ENCODE measurements at regions not wholly inside any gene's neighbourhood (a gene's known extent, or its start where the extent isn't known, plus 50 kb on each side); places are given as distances from the start of the nearest gene placed in this dataset.
"Not testable (repeated sequence)": the region's sequence is repeated elsewhere in the genome, so short reads cannot be mapped to it uniquely, and the experiment has no call there.

DNA sequence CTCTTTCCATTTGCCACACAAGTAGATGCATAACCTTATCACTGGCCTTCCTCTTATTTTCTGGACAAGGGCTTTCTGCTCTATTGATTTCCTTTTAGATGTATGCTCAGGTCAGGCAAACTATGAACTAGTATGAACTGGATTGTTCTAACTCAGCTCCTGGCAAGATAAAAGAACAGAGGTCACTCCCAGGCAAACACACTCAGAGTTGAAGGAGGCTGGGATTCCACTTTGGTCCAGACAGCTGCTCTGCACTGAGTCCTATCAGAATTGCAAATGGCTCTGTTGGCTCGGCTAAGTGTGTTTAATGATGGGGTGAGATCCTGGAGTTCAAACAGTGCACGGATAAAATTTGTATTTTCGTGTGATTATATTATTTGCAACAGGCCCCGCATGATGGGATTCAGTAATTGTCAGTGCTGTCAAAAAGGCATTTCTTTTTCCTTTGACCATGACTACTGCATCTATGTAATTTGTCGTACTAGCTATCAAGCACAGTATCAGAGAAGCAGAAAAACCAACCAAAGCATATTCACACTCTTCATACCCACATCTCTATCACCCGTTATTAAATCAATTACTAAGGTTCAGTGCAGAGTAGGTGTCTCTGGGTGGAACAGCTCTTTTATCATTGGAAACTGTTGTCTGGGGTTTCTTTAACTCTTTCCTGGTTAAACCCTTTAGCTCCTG is 288.1 kb upstream of the PRKCQ start:
- DNase-seq = peak in 1 of 2 experiments; percentile 17

DNA sequence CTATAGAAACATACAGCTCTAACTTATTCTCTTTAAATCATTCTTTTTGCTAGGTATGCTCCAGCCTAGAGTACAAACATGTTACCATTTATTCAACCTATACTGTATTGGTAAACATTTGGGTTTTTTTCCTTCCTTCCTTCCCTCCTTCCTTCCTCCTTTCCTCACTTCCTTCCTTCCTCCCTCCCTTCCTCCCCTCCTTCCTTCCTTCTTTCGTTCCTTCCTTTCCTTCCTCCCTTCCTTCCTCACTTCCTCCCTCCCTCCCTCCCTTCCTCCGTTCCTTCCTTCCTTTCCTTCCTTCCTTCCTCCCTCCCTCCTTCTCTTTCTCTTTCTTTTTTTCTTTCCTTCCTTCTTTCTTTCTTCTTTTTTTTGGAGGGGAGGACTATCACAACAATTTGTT is 286.7 kb upstream of the PRKCQ start:
- DNase-seq = no peak

DNA sequence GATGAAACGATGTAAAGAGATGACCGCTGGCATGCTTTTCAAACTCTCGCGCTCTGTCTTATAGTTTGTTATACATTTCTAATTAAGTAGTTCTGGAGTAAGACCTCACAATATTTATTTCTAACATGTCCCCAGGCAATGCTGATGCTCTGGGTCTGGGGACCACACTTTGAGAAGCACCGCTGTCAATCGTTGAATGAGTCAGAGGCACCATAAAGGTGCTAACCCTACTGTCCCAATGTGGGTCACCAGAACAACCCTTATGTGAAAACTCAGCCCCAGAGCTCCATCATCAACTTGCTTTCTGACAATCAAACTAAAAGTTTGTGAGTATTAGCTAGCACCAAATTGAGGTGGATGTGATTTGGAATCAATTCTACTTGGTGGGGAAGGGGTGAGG is 284.1 kb upstream of the PRKCQ start:
- DNase-seq = no peak

DNA sequence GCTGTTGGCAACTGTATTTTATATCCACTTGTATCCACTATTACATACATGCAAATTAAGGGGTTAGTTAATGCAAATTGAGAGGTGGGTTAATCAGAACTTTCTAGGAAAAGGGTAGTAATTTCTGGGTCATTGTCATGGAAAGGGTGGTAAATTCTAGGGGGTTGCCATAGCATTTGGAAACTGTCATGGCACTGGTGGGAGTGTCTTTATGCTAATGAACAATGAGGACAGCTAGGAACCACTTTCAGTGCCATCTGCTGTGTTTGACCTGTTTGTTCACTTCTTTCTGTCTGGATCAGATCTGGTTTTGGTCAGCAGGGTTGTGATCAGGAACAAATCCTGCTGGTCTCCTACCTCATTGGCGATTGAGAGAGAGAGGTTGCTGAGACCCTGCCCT is 283.3 kb upstream of the PRKCQ start:
- DNase-seq = no peak

DNA sequence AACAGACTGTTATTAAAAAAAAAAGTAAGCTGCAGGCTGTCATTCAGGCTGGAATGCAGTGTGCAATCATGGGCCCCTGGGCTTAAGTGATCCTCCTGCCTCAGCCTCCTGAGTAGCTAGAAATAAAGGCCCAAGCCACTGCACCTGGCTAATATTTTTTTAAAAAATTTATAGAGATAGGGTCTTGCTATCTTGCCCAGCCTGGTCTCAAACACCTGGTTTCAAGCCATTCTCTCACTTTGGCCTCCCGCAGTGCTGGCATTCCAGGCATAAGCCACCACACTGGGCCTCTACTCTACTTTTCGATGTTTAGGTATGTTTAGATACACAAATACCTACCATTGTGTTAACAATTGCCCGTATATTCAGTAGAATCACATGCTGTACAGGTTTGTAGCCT is 270.4 kb upstream of the PRKCQ start:
- no peak for DNase-seq

DNA sequence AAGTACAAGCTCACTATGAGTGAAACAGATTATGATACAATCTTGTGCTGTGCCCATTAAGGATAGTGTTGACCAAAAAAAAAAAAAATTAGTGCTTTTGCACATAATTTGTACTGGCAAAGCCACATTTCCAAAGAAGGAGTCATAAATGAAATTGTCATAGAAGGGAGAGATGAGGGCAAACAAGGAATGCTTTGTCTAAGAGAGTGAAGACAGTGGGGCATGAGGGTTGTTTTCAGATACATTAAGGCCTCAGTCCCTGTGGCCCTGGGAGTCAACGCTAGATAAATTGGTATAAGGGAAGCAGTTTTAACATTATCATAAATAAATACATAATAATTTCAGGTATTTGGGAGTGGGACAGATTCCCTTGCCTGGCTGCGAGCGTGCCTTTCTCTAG is 267.5 kb upstream of the PRKCQ start:
- no peak for DNase-seq

DNA sequence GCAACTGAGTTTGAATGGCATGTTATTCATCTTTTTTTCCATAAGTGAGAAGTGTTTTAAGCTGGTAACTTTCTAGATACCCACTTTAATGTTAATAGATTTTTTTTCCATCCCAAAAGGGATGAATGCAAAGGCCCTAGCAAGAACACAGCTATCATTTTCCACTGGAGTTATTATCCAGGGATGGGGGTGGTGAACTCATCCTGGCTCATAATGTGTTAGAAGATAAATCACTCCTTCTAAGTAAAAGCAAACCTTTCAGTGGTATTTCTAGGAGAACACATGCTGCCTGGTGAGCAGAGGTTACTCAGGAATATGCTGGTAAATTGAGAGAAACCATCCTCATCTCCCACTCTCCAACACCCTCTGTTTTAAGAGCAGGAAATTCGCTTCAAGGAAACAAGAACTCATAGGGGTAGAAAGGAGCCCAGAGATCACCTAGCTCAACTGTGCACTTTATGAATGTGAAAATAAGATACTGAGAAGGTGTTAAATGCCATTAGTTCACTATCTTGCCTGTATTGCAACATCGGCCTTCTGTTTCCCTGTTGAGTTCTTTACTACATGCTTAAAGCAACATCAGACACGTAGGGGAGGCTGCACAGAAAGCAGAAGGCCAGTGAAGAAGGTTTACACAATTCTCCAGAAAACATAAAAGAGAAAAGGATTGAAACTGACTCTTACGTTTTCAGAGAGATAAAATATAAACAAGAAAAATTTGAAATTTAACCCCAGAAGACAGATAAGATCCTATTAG is 264.0 kb upstream of the PRKCQ start:
- DNase-seq = no peak

DNA sequence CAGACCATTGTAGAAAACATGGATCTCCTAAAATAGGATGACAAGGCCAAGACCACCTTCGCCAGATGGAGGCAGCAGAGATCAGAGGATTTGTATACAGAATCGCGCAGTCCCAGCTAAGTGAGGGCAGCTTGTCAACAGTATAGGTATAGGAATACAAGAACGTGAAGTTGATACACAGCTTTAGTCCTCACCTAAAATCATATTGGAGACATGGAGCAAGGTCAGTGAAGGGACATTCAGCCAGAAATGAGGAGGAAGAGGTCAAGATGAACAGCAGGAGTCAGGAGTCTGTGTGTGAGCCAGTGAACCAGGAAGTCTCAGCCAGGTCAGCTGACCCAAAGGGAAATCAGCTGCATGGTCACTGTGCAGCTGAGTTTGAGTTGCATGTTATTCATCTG is 263.4 kb upstream of the PRKCQ start:
- no peak for DNase-seq

DNA sequence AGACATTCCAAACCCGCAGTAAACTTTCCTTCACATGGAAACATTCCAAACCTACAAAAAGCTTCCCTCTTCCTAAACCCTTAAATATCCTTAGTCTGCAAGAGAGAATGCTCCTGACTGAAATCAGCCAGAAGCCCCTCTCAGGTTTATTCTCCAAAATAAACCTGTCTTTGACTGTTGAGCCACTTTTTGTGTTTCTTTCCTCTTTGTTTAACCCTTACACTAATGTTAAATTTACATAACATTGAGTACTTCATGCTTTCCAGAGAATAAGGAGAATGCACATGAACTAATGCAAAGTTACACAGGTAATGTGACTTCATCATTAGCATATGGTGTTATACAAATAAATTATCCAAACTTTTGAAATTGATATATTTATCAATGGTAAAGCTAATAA is 262.6 kb upstream of the PRKCQ start:
- no peak for DNase-seq

DNA sequence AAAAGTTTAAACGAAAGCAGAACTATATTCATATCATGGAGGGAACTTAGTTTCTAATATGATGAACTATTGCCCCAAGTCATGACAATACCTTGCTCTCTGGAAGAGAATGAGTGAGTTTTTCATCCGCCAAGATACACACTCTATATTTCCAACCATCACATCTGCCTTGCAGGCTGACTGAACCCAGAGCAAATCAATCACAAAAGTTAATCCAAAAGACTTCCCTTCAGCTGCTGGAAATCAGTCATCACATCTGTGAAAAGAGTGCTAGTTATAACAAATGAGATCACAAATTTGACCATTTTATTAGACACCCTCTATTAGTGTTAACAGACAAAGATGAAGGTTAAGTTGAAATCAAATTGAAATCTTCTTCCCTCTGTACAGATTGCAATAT is 261.7 kb upstream of the PRKCQ start:
- DNase-seq = no peak

DNA sequence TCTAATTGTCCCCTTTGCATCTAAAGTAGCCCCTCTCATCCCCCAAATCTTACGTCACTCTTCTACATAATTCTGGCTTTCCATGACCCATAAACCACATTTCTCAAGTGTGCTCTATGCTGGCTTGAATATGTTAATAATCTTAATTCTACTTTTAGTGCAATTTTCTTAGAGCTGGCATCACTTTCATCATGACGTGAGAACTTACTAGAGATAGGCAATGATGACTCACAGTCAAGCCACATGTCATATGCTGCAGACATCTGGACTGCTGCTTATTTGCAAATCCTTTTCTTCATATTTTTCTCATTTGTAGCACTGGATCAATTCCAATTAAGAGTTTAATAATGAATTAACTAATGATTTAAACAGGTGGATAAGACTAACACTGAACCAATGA is 260.7 kb upstream of the PRKCQ start:
- no peak for DNase-seq

DNA sequence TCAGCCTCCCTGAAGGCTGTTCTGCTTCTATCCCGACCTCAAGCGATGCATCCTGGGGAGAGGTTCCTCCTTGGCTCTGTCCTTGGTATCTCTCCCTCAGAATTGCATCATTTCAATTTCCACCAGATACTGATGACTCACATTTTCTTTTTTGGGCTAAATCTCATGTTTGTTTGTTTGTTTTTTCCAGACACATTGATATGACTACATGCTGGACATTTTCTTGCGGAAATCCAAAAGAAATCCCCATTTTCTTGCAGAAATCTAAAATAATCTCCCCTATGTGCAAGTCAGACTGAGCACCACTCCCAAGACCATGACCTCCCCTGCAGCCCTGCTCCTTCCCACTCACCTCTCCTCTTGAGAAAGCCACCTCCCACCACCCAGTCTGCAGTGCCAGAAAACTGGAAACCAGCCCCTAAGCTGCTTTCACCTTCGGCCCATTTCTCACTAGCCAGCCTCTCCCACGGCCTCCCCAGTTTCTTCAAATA is 260.2 kb upstream of the PRKCQ start:
- no peak for DNase-seq

DNA sequence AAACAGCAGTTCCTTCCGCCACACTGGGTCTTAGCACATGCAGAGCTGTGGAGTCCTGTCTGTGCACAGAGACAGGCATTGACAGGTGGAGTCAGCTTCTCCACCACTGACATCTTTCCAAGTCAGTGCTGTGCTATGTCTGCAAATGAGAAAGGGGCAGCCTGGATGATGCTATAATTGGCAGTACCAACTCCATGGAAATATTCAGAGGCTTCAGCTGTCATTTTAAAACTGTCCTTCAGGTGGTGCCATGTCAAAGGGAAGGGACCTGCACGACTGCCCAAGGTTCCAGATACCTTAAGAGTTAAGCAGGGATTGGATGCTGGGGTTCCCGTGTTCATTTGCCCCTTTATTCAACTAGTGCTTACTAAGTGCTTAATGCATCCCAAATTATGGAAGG is 258.0 kb upstream of the PRKCQ start:
- DNase-seq = no peak

DNA sequence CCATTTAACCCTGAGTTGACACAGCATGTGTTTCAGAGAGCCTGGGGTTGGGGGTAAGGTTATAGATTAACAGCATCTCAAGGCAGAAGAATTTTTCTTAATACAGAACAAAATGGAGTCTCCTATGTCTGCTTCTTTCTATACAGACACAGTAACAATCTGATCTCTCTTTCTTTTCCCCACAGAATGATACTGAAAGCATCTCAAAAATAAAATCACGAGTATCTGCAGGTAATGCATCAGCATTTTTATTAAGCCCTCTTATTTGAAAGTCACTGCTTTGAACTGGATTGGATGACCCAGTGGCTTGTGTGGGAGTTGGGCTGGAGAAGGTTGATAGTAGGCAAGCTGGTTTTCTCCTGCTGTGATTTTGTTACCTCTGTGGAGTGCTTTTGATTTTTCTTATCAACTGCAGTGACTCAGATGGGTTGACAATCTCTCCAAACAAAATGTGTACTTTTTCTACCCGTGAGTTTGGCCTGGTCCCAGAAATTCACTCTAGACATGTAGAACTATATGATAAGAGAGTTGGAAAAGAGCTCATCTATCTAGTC is 253.5 kb upstream of the PRKCQ start:
- no peak for DNase-seq

DNA sequence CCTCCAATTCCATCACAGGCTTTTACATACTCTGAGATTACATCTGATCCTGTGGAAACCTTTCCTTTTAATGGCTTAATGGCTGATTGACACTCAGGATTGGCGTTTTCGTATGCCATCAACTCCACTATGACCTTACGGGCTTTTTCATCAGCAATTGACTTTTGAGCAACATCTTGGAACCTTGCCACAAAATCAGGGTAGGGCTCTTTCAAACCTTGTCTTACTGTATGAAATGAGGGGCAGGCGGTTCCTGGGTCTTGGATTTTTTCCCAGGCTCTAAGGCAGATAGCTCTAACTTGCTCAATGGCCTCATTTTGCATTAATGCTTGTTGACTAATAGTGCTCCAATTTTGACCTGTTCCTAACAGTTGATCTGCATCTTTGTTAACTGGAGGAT is 250.9 kb upstream of the PRKCQ start:
- DNase-seq = not testable (repeated sequence)

DNA sequence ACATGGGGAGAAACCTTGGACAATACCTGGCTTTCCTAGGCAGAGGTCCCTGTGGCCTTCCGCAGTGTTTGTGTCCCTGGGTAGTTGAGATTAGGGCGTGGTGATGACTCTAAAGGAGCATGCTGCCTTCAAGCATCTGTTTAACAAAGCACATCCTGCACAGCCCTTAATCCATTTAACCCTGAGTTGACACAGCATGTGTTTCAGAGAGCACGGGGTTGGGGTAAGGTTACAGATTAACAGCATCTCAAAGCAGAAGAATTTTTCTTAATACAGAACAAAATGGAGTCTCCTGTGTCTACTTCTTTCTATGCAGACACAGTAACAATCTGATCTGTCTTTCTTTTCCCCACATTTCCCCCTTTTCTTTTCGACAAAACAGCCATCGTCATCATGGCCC is 244.7 kb upstream of the PRKCQ start:
- DNase-seq = not testable (repeated sequence)

DNA sequence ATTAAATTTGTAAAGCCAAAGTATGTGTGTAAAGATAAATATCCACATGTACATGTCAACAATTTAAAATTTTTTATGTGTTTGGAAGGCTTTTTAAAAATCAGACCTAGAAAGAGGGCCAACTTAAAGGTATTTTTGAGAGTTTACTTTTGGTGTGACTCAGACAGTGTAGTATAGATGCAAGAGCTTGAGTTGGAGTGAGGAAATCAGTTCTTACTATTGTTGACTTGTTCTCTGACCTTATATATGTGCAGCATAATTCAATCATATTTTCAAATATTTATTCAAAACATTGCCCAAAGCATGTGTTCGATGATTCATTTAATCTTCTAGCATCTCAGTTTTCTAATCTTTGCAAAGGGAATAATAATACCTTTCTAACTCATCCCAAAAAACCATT is 243.7 kb upstream of the PRKCQ start:
- DNase-seq = no peak

DNA sequence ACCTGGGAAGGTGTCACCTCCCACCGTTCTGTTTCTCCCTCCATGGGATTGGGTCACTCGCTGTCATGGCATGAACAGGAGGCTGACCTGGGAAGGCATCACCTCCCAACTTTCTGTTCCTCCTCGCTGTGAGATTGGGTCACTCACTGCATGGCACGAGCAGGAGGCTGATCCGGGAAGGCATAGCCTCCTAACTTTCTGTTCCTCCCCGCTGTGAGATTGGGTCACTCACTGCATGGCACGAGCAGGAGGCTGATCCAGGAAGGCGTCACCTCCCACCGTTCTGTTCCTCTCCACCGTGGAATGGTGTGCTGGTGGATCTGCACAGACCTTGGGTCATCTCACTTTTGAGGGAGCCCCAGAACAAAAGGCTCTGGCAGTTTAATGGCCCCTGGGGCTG is 239.2 kb upstream of the PRKCQ start:
- no peak for DNase-seq

DNA sequence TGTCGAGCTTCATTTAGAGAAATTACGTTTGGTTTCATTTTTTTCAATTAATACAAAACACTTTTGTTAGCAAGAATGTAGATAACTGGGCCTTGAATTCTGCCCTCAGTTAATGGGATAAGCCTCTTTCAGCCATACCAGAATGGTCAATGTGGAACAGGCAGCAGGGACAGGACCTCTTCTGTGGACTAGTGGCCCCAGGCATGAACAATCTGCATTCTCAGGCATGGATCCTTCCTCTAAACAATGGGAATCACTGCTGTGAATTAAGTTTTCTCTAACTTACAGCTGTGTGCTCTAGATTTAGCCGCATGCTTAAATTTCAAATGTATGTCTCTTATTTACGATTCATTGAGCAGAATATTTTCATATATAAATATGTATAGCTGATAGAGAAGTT is 237.7 kb upstream of the PRKCQ start:
- DNase-seq = no peak

DNA sequence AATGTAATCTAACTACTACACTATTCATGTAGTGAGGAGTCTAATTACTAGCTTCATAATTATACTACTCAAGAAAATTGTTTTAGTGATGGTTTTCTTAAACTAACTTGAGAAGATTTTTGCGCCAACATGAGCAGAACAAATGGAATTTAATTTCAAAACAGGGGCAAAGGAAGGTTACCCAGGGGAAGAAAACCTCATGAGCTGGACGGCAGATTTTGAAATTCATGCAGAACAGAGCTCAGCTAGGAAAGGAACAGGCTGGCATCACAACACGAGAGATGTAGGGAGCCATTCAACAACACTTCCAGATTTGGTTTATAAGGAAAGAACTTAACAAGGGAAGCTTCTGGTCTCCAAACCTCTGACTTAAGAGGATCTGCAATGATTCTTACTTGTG is 235.3 kb upstream of the PRKCQ start:
- no peak for DNase-seq

DNA sequence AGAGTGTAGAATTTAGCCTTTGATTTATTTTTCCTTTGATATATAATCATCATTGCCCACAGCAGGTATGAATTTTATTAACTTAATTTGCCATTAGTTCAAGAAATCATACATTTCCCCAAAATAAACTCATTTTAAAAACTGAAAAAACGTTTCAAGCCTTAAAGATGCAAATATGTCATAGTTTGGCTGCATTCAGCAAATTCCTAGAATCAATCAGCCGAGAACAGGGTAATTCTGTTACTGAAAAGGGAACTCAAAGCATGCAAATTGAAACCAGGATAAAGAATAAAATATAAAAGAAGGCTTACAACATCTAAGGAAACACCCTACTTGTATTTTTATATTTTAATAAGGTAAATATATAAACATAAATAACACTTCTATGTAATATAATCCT is 233.8 kb upstream of the PRKCQ start:
- no peak for DNase-seq

DNA sequence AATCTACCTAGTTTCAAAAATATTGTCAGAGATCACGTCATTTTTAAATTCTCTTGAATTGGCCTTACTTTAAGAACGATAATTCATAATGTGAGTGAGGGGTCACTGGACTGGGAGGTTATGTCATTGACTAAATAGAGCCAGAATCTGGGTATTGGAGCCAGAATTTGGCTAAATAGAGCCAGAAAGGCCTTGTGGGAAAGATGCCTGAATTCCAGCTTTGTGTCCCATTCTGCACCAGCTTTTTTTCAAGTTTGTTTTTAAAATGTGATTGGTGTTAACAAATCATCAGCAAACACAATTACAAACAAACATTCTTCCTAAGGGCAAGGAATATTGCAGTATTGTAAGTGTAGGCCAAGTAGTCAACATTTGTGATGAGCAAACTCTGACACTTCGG is 233.2 kb upstream of the PRKCQ start:
- no peak for DNase-seq

DNA sequence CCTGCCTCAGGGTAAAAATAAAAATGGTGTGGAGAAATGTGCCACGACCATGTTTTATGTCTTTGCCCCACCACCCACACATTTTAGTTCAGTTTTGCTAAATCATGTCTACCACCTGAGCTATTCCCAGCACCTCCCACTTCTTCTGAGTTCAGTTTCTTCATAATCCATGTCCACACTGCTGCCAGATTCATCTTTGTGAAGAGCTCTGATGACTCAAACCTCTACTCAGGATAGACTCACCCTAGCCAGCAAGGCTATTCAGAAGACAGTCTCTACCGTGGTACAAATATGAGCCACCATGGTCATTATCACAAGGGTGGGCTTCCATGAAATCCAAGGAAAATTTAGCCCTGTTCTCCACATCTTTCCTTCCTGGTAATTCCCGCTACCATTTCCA is 231.1 kb upstream of the PRKCQ start:
- DNase-seq = no peak

DNA sequence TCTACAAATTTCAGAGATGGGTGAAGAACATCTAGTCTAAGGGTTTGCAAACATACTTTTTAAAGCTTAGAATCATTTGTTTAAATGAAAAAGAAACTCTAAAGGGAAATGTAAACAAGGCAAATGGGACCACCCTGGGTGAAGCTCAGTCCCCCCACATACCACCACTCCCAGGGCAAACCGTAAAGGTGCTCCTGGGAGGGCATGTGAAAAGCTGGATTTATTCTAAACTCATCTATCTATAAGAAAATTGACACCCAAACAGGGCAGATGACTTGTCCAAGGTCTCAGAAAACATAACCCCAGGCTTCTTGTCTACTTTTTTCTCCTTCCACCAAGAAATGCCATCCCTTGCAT is 223.3 kb upstream of the PRKCQ start:
- DNase-seq = no peak
